NCI-H1417 (cell line): ENCODE measurements at regions not wholly inside any gene's neighbourhood (a gene's known extent, or its start where the extent isn't known, plus 50 kb on each side); places are given as distances from the start of the nearest gene placed in this dataset.
"Not testable (repeated sequence)": the region's sequence is repeated elsewhere in the genome, so short reads cannot be mapped to it uniquely, and the experiment has no call there.

Experiments
- DNase-seq, 3 experiments: peaks; one replicate each; lab custom pipeline; 2025; lab: John Stamatoyannopoulos, UW

DNA sequence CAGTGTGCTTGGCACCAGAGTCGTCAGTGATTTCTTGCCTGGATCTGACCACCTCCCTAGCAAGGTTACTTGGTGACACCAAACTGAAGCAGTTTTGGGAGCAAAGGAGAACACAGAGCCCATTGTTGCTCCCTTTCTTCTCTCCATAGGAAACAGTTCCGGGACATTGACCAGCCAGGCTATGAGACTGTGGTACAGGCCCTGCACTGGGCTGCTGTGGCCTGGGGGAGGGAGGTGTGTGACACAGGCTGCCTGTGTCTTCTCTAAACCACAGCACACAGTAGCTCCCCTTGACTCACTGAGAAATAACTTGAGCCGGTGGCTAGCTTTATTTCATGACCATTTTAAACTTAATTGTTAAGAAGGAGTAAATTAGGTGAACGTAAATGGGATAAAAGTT lies 214.8 kb upstream of the UBL3 start:
- no peak for DNase-seq

DNA sequence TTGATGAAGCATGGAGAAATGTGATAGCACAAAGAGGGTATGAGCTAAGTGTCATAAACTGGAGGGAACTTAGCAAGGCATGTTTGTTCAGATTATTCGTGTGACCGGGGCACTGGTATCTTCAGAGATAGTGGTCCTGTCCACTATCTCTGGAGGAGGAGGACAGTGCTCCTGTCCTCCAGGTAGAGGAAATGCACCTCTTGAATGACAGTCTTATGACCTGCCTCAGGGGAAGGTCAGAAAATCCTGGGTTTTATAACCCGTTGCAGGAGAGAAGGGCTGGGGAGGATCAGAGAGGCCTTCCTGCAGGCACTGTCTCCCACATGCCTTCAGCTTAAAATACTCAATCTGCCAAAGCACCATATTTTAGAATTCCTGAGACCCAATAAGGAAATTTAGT lies 213.5 kb upstream of the UBL3 start:
- no peak for DNase-seq

DNA sequence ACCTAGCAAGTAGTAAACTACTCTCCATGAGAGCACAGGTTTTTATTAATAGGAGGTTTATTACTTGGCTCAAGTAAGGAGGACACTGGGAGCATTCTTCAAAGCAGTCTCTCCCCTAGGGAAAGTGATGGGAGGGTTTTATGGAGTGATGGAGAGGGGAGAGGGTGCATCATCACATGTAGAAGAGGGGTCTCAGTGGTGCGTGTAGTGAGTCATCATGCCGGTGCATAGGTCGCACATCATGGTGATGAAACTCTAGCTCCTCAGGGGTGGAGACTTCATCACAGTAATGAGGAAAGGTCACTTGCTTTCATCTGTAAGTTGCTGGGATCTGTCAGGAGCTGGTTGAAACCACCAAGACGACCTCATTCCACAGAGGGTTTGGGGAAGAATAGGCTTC lies 210.8 kb upstream of the UBL3 start:
- DNase-seq, result no peak

DNA sequence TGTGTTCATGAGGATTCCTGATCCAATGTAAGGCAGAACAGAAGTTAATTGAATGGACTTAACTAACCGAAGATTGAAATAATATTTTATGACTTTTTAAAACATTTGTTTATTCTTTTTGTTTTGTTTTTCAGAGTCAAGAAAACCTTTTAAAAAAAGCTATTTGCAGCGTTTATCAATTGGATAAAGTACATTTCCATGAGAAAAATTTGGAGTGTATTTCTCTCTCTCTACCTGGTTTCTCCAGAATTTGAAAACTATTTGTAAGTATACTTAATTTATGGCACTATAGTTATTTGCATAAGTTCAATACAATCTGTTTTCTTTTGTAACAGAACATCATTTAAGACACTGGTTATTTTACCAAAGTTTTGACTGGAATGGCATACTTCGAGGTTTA lies 208.0 kb upstream of the UBL3 start:
- no peak for DNase-seq

DNA sequence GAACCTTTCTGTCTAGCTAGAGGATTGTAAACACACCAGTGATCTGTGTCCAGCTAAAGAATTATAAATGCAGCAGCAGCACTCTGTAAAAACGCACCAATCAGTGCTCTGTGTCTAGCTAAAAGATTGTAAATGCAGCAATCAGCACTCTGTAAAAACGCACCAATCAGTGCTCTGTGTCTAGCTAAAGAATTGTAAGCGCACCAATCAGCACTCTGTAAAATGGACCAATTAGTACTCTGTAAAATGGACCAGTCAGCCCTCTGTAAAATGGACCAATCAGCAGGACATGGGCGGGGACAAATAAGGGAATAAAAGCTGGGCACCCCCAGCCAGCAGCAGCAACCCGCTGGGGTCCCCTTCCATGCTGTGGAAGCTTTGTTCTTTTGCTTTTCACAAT lies 204.1 kb upstream of the UBL3 start:
- not testable (repeated sequence) for DNase-seq

DNA sequence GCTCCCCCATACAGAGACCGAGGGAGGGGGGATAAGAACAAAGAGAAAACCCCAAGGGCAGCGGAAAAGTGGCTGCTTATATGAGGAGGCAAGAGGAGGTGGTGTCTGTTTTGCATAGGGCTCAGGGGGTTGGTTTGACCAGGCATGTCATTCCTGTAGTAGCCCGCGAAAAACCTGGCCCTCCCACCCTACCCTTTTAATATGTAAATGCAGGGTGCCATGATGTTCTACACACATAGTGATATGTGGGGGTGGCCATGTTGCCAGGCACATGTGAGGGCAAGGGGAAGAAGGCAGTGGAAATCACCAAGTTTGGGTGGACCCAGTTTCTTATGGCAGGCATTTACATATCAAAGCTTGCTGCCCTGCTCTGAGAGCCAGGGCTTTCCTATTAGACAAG lies 203.5 kb upstream of the UBL3 start:
- no peak for DNase-seq

DNA sequence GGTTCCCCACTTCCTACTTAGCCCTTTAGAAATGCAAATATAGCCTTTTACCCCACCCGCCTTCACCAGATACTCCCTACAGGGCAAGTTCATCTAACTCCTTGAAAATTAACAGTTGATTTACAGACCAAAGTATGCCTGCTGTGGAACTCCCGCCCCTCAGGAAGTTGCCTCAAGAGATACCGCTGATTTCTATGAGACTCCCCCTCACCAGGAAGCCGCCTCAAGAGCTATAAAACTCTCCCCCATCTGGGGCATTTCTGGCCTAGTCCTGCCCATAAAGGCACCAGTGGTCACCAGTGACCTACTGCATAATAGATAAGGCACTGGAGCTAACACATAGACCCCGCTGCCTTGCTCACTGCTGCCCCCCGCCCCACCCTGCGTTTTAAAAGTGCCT lies 201.7 kb upstream of the UBL3 start:
- DNase-seq, result no peak

DNA sequence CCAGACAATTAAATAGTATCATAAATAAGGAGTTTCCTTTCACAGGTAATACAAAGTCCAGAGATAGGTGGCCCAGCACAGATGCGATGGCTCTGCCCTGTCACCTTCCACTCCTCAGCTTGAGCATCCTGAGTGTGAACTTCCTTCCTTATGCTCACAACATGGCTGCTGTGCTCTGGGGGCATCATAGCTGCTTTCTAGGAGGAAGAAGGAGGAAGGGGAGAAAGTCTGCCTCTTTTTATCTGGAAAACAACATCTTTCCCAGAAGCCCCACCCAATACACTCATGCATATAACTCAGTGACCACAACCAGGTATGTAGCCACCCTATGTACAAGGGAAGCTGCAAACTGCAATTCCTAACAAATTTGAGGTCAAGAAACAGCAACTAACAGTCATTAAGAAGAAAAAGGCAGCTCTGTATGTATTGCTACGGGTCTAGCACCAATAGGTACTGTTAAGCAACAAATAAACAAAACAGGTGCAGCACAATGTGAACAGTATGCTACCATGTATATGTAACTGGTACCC lies 201.2 kb upstream of the UBL3 start:
- DNase-seq, result no peak

DNA sequence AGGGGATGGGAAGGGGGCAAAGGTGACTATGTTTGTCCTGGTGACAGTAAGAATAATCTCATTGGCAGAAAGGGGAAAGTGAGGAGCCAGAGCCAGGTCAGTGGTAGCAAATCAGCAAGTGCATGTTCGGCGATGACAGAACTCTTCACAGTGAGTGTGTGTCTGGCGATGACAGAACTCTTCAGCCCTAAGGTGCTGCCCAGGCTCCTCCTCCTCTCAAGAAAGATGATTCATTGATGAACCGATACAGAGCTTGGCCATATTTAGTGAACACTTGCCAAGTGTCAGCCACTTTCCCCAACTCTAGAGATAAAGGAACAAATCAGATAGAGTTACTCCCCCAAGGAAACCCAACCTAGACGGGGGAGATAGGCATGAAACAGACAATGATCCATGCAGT lies 199.3 kb upstream of the UBL3 start:
- DNase-seq, result no peak

DNA sequence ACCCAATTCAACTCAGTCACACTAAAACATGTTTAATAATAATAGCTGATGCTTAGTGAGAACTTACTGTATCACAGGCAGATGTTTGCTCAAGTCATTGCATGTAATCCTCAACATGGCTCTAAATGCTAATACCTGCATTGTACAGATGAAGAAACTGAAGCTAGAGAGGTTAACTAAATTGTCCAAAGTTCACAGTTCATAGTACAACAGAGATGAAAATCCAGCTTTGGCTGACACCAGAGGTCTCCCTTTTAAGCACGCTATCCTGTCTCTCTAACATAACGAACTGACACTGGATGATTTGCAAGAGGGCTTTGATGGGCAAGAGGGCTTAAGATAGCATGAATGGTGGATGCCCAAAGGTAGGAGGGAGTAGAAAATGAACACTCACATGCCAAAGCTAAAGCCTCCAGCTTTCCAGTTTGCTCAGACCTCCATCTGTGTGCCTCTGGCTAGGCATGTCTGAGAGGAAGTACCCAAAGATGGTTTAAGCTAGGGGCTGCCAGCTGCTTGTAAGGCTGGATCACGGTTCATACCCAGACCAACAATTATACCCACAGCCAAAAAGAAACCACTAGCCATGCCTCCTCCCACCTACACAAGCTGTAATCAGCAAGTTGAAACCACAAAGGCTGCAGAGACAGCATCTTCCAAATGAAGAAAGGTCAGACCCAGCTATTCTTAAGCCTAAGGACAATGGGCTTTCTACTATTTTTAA lies 196.9 kb upstream of the UBL3 start:
- DNase-seq, result no peak

DNA sequence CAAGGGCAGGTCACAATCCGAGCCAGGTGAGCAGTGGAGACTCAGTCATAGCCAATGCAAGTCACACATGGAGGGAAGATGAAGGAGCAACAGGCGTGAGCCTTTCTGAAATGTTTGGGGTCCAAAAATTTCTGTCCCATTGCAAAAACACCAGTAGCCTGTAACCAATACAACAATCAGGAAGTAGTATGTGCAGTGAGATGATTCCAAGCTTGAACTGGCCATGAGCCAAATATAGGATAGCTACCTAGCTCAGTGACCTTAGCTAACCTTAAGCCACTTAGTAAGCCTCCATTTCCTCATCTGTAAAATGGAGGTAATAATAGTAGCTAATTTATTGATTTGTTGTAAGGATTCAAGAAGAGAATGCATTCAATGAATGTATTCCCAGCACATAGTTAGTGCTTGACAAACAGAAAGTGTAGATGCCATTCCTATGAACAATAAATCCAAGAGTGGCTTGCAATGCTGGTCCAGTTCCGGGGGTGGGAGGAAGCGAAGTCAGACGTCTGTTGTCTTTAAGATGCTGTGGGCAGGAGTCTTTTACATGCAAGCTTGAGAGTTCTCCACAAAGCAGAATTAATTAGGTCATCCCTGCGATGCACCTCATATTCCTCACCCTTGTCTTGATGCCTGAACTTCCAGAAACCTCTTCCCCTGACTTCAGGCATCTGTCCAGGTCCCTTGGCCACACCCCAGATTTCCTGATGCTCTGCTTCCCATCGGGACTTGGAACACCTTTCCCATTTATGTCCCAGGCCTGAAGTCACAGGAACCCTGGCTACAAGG lies 195.7 kb upstream of the UBL3 start:
- no peak for DNase-seq

DNA sequence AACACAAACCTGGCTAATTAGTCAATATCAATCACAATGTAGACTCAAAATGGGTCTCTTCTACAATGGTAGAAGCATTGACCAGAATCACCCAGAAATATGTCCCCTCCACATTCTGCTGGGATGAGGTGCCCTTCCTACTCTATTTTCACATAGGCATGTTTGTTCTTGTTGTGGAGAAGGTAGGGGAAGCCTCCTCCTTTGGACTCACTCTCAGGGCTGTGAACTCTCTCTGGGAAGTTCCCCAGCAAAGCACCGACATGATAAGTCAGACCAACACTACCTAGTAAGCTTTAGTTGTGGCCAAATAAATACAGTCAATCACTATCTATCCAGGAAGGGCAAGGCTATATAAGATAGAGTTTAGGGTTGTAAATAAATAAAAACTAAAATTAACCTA lies 194.5 kb upstream of the UBL3 start:
- no peak for DNase-seq

DNA sequence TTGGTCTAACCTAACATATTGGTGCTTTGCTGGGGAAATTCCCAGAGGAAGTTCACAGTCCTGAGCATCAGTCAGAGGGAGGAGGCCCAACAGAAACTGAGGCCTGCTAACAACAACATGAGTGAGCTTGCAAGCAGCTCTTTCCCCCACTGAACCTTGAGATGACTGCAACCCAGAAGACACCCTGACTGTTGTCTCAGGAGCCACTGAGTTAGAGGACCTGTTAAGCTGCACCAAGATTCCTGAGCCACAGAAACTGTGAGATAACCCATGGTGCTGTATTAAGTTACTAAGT lies 193.2 kb upstream of the UBL3 start:
- DNase-seq, result no peak

DNA sequence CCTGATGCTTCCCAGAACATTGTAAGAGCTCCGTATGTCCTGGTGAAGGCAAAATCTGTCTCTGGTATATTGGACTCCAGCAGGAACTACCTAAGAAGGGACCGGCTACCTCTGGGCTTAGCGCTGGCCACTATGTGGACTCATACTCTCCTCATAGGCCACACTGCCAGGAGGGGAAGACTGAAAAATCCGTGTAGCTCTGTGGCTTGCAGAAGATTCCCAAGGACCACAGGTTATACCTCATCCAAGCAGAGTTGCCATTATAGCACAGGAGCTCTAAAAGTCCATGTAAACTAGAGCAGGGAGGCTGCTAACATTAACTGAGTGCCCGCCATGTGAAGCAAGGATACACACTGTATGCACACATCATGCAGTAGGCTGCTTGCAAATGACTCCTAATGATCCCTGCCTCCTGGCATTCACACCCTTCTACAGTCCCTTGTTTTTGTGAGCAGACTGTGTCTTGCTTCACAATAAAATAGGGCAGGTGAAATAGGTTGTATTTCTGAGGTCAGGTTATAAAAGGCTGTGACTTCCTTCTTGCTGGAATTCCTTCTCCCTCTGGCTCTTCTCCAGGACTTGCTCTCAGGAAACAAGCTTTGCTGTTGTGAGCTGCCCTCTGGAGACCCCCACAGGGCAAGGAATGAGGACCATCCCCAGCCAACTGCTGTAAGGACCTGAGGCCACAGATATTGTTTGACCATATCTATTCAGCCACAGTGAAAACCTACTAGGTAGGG lies 192.6 kb upstream of the UBL3 start:
- DNase-seq, result no peak

DNA sequence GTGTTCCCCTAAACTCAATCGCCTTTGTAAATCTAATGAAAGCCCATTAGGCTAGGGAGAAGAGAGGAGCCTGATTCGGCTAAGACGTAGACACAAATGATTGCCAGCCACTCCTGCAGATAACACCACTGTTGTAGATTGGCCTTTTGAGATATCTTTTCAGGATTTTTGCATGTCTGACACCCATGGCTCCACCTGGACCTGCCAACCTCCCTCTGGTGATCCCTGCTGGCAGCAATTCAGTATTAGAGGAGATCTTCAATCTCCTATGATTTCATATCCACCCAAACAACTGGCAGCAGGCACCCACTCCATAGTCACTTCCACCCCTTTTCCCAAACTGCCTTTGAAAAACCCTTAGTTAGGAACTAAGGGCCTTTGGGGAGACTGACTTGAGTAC lies 191.9 kb upstream of the UBL3 start:
- no peak for DNase-seq

DNA sequence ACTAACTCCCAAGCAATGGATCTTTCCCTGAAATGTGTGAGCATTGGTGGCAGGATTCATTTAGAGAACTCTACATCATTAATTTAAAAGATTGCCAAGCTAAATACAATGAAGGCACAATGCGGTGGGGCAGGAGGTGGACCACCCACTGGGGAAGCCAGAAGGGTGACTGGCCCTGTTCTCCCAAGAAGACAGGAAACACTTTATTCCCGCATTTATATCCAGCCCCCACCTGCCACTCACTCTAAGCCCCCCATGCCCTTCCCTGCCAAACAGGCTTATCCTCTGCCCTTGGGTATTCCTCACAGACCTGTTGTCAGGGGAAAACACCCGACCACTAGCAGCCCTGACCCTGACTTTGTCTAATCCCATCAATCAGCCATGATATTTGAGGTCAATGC lies 189.1 kb upstream of the UBL3 start:
- no peak for DNase-seq

DNA sequence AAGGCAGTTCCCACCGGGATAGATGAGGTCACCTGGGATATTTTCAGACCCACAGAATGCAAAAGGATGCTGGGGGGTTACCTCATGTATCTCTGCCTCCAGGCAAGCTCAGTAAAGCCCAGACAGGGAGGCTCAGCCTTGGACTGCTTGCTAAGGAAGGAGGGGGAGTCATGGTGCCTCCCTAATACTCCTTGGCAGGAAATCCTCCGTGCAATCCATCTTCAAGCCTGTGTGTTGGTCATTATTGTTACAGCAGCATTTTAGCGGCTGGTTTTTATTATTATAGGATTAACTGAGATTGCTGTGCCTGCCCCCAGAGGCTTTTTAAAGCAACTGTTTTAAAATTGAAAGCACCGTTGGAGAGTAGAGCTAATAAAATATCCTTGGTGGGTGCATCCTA lies 188.5 kb upstream of the UBL3 start:
- DNase-seq, result no peak

DNA sequence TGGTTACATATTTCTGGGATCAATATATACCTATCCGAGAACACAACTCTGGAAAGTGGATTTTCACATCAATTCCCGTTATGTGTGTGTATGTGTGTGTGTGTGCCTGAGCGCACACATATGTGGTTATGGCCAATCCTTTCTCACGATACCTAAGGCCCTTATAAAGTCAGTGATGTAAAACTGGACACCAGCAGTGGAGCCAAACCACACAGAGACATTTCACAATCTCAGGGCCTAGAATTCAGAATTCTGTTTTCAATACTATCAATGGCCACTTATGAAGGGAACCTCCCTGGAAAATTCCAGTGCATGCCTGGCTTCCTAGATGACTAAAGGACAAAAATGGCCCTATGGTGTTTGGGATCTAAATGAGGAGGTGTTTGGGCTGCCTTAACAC lies 187.3 kb upstream of the UBL3 start:
- DNase-seq, result no peak

DNA sequence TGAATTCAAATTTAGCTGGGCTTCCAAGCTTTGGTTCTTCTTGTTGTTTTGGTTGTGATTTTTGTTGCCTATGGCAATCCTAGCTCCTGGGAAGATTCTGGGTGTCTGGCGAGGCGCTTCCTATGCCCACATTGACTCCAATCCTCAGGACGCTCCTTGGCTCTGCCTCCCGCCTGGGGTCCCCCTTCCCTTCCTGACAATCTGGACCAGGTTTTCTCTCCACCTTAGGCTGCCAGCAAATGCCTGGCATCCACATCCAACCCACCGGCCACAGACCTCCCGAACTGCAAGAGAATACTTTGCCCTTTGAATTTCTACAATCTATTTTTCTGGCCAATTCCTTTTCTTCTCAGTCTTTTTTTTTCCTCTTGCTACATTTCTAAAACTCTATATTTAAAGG lies 186.9 kb upstream of the UBL3 start:
- DNase-seq, result no peak

DNA sequence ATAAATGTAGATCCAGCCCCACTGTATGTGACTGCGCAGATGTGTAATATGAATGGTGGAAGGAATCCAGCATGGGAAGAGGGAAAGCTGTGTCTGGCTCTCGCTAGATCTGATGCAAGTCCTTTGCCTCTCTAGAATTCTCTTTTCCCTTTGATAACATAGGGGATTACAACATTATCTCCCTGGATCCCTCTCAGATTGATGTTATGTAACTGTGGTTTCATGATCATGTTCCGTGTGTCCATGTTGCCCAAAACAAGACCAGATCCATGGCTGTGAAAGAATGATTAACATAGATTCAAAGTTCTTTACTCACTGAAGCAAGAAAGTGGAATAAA lies 184.0 kb upstream of the UBL3 start:
- no peak for DNase-seq

DNA sequence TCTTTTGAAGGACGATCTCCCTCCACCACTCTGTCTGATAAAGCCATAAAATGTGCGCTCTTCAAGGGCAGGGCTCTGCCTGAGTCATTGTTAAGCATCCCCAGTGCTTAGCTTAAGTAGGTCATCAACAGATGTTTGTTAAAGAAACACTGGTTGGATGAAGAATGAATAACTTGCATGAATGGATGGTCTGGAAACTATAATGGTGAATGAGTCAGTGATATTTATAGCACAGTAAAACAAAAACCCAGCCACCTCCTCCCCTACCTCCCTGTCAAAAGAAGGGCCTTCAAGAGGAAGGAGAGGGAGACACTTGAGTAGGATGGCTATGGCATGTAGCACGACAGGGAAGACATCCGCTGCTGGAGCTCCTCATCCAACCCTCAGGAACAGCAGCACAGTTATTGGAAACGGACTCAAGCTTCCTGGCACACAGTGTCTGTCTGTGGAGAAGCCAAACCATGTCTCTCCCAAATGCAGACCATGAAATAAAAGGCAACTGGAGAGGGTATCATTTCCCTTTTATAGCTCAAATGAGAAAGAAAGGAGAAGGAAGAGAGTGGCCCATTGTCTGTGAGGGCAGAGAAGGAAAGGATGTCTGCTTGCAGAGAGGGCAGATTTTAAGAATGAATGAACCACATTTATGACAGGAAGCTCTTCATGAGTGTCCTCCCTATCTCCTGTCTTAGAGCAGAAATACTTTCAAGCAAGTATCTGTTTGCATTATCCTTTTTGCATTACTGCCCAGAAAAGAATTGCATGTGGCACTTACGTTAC lies 183.5 kb upstream of the UBL3 start:
- peak in 1 of 3 experiments; percentile 87 for DNase-seq

DNA sequence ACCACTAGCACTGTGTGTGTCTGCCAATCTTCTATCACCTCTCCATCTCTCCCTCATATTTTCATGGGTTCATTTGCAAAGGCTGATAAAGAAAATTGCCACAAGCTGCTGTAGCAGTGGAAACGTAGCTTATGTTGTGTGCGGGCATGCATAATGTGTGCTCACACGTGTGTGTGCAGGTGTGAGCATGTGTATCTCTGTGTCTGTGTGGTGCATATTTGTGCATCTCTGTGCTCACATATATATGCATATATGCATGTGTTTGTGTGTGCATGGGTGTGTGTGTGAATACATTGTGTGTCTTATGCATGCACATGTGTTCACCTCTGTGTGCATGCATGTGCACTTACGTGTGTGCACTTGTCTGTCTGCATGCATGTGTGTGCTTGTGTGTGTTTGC lies 181.8 kb upstream of the UBL3 start:
- no peak for DNase-seq
